ENCODE measurements at regions not wholly inside any gene's neighbourhood (a gene's known extent, or its start where the extent isn't known, plus 50 kb on each side); places are given as distances from the start of the nearest gene placed in this dataset.

DNA sequence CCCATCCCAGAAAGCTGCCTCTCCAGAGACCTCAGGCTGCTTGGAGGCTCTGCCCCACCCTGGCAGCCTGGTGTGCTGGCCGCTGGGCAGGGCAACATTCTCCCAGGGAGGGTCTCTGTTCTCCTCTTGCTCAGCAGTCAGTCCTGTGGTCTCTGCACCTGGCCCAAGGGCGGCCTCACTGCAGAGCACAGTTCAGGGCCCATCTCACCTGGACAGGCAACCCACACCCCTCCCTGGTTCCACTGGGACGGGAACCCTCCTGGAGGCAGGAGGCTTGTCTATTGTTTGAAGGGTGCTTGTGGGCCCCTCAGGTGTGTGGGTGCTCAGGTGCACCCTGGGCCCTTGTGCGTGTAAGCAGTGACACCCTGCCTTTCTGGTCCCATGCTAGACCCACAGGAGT, 67.2 kb upstream of the OTOS start:
- DNase-seq (ENCODE audit: extremely low read depth in 1 of 11, low read depth in 9 of 11, low spot score in 4 of 11): no peak

DNA sequence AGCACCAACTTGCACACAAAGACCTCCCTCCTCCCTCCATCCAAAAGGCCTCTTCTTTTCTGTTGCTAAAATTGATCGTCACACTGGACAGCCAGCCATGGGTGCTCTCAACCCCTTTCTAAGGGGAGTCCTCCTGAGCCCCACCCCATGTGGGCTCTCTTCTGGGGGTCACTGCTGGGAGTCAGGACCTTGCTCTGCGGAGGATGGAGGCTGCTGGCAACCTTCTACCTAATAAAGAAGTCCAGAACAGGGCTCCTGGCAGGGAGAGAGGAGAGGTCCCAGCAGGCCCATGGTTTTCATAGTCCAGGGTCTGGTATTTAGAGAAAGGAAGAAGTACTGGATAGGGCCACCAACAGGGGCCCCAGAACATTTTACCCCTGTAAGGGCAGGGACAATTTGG, 67.6 kb upstream of the OTOS start:
- DNase-seq (ENCODE audit: extremely low read depth in 1 of 11, low read depth in 9 of 11, low spot score in 4 of 11): no peak

DNA sequence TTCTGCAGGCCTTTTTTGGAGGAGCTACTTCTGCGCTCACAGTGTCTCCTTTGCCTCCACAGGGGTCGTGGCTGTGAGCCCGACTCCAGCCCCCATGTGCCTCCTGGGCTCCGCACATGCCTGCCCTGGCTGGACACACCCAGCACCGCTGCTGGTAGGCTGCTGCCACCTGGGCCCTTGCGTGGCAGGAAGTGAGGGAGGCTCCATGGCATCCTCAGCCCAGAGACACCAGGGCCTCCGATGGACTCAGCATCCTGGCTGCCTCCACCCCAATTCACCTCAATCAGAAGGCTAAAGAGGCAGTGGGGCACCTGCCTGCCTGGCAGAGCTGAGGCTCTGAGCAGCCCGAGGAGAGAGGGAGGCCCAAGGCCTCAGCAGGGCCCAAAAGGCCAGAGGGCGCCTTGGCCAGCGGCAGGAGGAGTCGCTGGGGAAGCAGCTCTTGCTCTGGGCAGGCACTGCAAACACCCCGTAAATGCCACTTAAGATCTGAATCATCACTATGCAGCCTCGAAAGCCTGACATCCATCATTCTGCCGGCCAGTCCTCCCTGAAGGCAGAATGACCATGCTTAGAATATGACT, 68.3 kb upstream of the OTOS start:
- no peak for DNase-seq (ENCODE audit: extremely low read depth in 1 of 11, low read depth in 9 of 11, low spot score in 4 of 11)

DNA sequence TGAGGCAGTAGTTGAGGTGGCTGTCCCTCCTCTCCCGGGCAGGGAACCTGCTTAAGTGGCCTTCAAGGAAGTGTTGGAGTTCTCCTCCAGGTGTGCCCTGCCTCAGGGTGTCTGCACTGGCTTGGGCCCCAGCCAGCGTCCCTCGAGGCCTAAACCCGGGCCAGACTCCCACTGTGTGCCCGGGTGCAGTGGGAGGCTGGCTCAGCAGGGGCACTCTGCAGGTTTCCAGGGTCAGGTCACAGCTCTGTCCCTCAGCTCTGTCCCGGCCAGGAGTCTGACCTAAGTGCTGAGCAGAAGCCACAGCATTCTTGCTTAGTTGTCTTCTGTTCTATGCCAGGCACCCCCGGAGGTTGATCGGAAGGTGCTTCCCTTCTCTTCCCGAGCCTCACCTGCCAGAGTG, 69.0 kb upstream of the OTOS start:
- DNase-seq (ENCODE audit: extremely low read depth in 1 of 11, low read depth in 9 of 11, low spot score in 4 of 11): no peak

DNA sequence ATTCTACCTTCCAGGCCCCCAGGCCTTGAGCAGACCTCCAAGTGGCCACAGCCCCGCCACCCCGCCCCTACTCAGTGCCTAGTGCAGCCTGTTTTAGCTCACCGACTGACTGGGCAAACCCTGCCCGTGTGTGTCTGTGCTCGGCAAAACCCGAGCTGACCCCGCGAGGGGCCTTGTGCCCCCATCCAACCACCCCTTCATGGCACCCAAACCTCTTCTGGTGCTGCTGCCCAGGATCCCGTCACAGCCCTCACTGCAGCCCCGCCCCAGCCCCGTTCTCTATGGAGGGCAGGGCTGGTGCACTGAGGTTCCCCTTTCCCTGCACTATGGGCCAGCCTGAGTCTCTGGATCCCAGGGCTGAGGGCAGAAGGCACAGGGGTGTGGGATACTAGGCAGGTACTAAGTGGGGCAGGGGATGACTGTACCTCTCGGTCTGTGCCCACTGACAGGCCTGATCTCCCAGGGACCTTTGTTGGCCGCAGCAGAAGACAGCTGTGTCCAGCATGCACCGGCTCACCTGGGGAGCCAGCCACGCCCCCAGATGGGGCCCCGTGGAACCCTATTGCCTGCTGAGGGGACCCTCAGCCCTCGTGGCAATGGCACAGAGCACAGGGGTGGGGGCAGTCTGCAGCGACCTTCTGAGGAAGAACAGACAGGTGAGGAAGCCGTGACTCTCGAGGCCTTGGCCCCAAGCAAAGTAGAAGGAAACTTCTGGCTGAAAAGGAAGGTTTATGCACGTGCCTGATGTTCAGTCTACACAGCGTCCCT, 69.9 kb upstream of the OTOS start:
- no peak for DNase-seq (ENCODE audit: extremely low read depth in 1 of 11, low read depth in 9 of 11, low spot score in 4 of 11)

DNA sequence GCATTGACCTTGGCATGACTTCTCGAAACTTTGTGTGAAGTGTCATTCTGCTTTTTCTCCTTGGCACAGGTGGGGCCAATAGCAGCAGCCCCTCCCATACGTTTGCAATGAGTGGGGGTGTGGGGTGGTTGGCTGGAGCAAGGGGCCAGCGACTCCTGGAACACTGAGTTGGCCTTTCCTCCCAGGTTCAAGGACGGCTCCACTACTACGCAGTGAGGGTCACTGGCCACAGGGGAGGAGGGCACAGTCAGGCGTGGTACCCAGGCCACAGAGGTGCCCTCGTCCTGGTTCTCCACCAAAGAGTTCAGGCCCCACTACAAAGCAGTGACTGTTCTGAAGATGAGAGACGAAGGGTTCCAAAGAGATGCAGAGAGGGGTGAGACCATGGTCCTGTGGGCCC, 70.6 kb upstream of the OTOS start:
- no peak for DNase-seq (ENCODE audit: extremely low read depth in 1 of 11, low read depth in 9 of 11, low spot score in 4 of 11)

DNA sequence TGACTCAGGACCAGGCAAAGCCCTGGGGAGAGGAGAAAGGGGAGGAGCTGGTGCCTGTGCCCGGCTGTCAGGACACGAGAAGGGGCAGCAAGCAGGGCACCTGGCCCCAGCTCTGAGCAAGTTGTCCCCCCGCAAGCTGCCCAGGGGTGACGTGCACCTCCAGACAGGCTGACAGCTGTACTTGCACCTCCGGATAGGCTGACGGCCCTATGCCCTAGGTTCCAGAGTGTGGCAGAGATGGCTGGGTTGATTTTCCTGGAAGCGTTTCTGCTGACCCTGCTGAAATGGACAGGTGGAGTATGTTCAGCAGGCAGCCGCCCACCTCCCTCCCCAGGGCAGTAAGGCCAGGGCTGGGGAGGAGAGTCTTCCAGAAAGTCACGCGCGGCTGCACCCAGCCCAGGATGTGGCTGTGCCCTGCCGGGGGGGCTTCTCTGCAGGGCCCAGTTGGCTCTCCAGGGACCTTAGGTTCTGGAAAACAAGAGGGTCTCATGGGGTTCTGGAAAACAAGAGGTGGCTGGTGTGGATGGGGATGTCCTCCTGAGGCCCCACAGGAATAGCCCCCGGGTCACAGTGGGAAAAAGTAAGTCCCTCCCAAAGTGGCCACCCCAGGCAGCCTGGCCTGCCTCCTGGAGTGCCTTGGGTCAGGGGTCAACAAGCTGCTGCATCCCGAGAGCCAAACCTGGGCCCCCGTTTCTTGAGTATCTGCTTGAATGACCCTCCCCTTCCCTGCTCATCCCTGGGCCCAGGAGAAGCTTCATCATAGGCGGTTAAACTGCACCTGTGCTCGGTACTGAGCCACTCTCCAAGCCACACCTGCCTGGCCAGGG, 71.4 kb upstream of the OTOS start:
- DNase-seq (ENCODE audit: extremely low read depth in 1 of 11, low read depth in 9 of 11, low spot score in 4 of 11): no peak

DNA sequence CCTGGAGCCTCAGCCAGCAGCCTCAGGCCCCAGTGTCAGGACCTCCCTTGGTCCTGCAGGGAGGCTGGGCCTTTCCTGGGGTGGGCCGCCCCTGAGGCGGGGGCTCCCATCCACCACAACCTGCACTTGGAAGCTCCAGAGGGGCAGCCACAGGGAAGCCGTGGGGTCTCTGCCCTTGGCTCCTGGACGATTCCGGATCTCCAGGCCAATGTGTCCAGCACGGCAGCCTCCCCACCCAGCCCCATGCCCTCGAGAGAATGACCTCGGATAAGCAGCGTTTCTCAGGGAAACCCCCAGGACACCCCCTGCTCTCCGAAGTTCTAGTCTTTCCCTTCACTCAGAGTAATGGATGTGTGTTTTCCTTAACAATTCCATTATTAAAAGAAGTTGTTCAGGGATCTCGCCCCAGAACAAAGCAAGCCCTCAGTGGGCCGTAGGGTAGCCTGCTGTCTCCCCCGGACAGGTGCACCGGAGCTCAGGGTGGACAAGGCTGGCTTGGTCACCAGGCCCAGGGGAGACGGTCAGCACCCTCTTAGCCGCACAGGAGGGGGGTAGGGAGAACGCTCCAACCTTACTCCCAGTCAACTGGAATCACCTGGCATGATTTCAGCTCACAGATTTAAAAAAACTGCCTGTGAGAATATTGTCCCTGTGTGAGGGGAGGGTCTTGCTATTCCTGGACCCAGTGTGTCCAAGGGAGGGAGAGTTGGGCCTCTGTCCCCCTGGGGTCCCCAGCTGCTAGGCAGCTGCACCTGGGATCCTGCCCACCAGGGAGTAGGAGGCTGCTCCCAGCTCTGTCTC, 72.2 kb upstream of the OTOS start:
- DNase-seq (ENCODE audit: extremely low read depth in 1 of 11, low read depth in 9 of 11, low spot score in 4 of 11): no peak

DNA sequence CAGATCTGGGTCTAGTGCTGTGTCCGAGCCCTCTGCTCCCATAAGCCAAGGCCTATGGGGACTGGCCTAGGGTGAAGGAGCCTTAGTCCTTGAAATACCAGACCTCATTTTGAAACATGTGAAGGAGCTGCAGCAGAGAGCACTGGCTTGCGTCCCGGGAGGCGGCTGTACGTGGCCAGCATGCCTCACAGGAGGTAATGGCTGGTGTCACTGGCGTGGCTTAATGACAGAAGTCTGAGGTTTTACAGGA, 72.7 kb upstream of the OTOS start:
- no peak for DNase-seq (ENCODE audit: extremely low read depth in 1 of 11, low read depth in 9 of 11, low spot score in 4 of 11)

DNA sequence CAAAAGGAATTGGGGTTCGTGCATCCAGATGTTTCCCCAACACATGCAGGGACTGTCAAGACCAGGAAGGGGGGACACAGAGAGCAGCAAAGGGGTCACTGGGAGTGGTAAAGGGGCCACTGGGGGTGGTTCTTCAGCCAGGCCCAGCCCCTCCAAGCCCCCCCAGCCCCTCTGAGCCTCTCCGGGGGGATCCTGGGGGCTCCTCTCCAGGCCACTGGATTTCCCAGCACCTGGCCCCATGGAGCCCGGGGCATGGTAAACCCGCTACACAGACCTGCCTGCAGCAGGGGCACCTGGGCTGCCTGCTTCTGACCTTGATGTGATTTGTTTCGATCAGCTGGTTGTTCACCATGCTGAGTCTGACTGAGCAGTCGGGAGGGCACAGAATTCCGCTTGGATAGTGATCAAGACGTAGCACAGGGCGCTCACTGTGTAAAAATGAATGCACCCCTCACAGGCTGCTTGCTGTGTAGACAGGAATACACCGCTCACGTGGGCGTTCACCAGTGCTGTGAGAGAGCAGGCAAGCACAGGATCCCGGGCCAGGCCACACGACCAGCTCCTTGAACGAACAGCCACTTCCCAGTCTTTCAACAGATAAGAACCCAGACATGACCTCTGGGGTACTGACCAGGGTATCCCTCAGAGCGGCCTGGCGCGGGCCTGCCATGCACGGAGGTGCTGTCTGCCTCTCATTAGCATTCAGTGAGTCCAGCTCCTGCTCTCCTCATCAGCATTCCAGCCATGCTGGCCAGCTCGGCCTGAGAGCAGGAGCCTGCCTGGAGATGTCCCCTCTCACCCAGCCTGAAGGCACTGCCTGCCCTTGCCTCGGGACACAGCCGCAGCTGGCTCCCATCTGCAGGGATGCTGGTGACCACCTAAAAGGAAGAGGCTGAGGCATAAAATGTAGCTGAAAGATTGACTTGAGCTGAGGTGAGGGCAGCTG, 73.3 kb upstream of the OTOS start:
- no peak for DNase-seq (ENCODE audit: extremely low read depth in 1 of 11, low read depth in 9 of 11, low spot score in 4 of 11)

DNA sequence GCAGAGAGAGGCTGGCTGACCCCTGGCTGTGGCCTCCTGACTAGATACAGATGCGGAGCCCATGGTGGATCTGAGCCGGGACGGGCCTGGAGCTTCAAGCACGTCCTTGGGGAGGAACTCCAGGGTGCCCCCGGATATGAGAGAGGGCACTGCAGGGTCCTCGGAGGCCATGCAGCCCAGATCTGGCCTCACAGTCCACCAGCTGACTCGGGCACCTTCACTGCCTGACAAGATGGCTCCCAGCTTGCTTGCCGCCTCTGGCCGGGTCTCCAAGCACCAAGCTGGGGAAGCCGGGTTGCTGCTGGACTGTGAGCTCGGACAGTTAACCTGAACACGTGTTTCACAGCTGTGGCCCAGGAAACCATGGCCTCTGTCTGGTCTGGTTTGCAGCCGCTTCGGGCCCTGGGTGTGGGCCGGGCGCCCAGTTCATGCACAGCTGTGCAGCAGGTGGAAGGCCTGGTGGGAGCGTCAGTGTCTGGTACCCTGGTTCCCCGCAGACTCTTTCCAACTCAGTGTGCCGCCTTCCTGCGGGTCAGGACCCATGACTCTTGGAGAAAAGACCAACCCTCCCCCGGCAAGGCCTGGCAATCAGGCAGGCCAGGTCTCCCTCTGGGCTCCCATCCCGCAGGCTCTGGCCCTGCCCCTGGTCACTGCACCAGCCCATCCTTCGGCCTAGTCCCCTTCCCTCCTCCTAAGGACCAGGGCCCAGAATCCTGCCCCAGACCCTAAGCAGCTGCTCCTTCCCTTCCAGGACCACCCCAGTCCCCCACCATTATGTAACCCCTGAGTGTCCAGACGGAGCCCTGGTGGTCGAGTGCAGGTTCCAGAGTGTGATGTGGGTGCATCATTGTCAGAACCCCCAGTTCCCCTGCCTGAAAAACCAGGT, 74.6 kb upstream of the OTOS start:
- DNase-seq (ENCODE audit: extremely low read depth in 1 of 11, low read depth in 9 of 11, low spot score in 4 of 11): no peak

DNA sequence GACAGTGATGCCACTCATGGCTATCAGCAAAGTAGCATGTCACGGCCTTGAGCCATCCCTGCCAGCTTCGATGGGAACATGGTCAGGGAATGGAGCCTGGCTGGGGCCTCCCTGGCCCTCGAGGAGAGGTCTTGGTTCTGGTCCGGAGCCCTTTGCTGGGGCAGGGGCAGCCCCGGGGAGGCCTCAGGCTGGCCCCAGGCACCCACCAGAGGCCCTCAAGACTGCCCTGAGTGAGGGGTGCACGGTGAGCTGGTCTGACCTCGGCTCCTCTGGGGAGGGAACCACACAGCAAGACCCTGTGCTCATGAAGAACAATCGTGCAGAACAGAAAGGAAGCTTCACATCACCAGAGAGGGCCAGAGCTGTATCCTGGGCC, 75.2 kb upstream of the OTOS start:
- no peak for DNase-seq (ENCODE audit: extremely low read depth in 1 of 11, low read depth in 9 of 11, low spot score in 4 of 11)

DNA sequence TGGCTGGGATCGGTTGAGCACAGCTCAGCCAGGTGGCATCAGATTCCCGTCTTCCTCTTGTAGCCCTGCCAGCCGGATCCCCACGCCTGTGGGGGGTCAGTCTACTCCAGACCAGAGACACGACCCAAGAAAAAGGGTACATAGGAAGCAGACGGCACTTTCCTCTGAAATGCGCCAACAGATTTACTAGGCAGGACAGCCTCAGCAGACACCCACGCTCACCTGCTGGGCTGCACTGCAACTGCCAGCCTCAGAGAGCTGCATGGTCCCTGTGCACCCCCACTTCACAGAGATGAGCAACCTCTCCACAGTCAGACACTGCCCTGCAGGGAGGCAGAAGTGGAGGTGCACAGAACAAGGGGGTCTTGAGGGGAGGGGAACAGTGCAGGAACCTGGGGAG, 75.7 kb upstream of the OTOS start:
- no peak for DNase-seq (ENCODE audit: extremely low read depth in 1 of 11, low read depth in 9 of 11, low spot score in 4 of 11)

DNA sequence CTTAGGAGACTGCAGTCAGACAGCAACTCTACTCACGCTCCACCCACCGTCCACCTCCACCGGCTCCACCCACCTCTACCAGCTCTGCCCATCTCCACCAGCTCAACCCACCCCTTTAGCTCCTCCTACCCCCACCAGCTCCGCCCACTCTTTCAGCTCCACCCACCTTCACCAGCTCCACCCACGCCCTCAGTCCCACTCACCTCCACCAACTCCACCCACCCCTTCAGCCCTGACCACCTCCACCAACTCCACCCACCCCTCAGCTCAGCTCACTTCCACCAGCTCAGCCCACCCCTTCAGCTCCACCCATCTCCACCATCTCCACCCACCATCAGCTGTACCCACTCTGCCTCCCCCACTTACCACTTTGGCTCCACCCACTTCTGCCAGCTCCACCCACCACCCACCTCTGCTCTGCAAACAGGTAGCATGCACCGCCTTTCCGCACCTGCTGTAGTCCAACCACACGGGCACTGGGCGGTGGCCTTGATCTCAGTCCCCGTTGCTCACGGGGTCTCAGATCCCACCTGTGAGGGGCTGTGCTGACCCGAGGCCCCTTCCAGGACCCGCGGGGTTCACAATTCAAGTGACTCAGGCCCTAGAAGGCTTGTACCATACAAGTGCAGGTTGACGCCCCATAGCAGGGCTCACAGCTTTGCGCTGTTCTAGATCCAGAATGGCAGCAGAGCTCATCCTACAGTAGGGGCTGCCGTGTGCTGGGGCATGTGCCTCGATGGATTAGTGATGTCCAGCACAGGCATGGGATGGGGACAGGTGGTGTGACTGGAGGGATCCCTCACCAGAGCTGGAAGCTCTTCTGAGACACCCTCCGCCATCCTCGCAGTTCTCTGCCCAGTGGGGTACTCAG, 77.2 kb upstream of the OTOS start:
- DNase-seq (ENCODE audit: extremely low read depth in 1 of 11, low read depth in 9 of 11, low spot score in 4 of 11): no peak

DNA sequence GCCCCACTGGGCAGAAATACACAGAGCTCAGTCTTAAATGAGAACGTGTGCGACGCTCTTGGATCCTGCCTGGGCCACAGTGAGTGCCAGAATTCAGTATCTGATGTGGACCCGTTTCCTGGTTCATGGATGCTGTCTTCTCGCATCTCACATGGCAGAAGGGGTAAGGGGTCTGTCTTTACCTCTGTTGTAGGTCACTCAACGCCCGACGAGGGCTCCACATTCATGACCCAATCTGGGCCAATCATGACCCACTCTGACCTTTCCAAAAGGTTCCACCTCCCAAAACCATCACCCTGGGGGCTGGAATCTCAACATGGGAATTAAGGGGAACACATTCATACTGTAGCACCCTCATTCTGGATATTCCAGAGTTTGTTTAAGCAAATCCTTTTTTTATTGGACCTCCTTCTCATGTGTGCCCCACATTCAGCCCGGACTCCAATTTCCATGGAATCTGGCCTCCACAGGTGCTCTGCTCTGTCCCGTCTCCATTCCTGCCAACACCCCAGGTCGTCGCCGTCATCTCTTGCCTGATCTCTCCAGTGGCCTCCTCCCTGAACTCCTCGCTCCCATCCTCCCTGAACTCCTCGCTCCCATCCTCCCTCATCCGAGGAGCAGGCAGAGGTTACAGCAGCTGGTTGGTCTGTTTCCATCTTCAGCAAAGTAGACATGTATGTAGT, 78.9 kb upstream of the OTOS start:
- DNase-seq (ENCODE audit: extremely low read depth in 1 of 11, low read depth in 9 of 11, low spot score in 4 of 11): no peak

DNA sequence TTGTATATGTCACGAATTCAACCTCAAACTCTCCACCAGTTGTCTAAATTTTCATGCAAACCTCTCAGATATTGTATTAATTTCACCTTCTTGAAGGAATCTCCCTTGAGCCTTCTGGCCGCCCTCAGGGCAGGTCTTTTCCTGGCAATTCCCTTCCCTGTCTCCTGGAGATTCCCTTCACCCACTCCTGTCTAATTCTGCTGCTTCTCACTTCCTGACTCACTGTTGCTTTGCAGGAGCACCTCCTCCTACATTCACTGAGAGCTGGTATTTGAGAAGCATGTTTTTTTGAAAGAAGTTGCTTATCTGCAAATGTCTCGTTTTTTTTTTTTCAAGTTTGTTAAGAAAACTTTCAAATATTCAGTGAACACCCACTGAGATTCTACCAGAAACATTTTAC, 79.9 kb upstream of the OTOS start:
- DNase-seq (ENCODE audit: extremely low read depth in 1 of 11, low read depth in 9 of 11, low spot score in 4 of 11): no peak
